ENCODE measurements at regions not wholly inside any gene's neighbourhood (a gene's known extent, or its start where the extent isn't known, plus 50 kb on each side); places are given as distances from the start of the nearest gene placed in this dataset.

GRCh38 chr4:24091639-24092233 lies 201.9 kb upstream of the PPARGC1A start:
- DNase-seq (ENCODE audit: low spot score) (no peak), ATAC-seq (ENCODE audit: insufficient number of reproducible peaks, low FRiP score, low read depth) (no peak)
- H3K9me3 ChIP-seq = no peaks in the 10 kb centered on the region
- H3K4me1 ChIP-seq (ENCODE audit: control insufficient read depth in 1 of 2, low read depth in 2 of 2) = no peaks in the 10 kb centered on the region
- H3K27ac ChIP-seq = no peak overlapping the region
- H3K27me3 ChIP-seq (replicated peaks; ENCODE audit: insufficient read depth) = no peaks in the 10 kb centered on the region
- H3K36me3 ChIP-seq = no peaks in the 10 kb centered on the region
- H3K4me3 ChIP-seq = no peak overlapping the region
- no peak for TF ChIP-seq CTCF (IDR thresholded peaks at IDR 0.05)

GRCh38 chr4:24089851-24090534 lies 200.1 kb upstream of the PPARGC1A start:
- ATAC-seq (ENCODE audit: insufficient number of reproducible peaks, low FRiP score, low read depth) (no peak), DNase-seq (ENCODE audit: low spot score) (no peak)
- H3K36me3 ChIP-seq = no peaks in the 10 kb centered on the region
- H3K27me3 ChIP-seq (replicated peaks; ENCODE audit: insufficient read depth) = no peaks in the 10 kb centered on the region
- H3K4me1 ChIP-seq (ENCODE audit: control insufficient read depth in 1 of 2, low read depth in 2 of 2) = no peaks in the 10 kb centered on the region
- TF ChIP-seq CTCF (IDR thresholded peaks at IDR 0.05) = no peak
- no peaks in the 10 kb centered on the region for H3K9me3 ChIP-seq
- no peak overlapping the region for H3K4me3 ChIP-seq
- H3K27ac ChIP-seq = no peak overlapping the region

GRCh38 chr4:24080871-24081270 lies 191.0 kb upstream of the PPARGC1A start:
- DNase-seq (ENCODE audit: low spot score) (no peak), ATAC-seq (ENCODE audit: insufficient number of reproducible peaks, low FRiP score, low read depth) (no peak)
- no peak overlapping the region for H3K27ac ChIP-seq
- H3K36me3 ChIP-seq = no peaks in the 10 kb centered on the region
- H3K4me1 ChIP-seq (ENCODE audit: control insufficient read depth in 1 of 2, low read depth in 2 of 2) = no peaks in the 10 kb centered on the region
- H3K27me3 ChIP-seq (replicated peaks; ENCODE audit: insufficient read depth) = no peaks in the 10 kb centered on the region
- TF ChIP-seq CTCF (IDR thresholded peaks at IDR 0.05) = no peak
- no peaks in the 10 kb centered on the region for H3K9me3 ChIP-seq
- no peak overlapping the region for H3K4me3 ChIP-seq

GRCh38 chr4:24078347-24078962 lies 188.6 kb upstream of the PPARGC1A start:
- no peak for DNase-seq (ENCODE audit: low spot score)
- ATAC-seq (ENCODE audit: insufficient number of reproducible peaks, low FRiP score, low read depth) = no peak
- no peaks in the 10 kb centered on the region for H3K4me1 ChIP-seq (ENCODE audit: control insufficient read depth in 1 of 2, low read depth in 2 of 2)
- H3K27me3 ChIP-seq (replicated peaks; ENCODE audit: insufficient read depth) = no peaks in the 10 kb centered on the region
- H3K4me3 ChIP-seq = no peak overlapping the region
- TF ChIP-seq CTCF (IDR thresholded peaks at IDR 0.05) = no peak
- no peaks in the 10 kb centered on the region for H3K9me3 ChIP-seq
- H3K27ac ChIP-seq = no peak overlapping the region
- H3K36me3 ChIP-seq = no peaks in the 10 kb centered on the region

- DNase-seq (ENCODE audit: low spot score) = no peak
- no peak overlapping the region for H3K27ac ChIP-seq
- ATAC-seq (ENCODE audit: insufficient number of reproducible peaks, low FRiP score, low read depth) = no peak
Observed at GRCh38 chr4:24076811-24077210, 187.0 kb upstream of the PPARGC1A start.

More at GRCh38 chr4:24076811-24077210, 187.0 kb upstream of the PPARGC1A start:
- no peak for TF ChIP-seq CTCF (IDR thresholded peaks at IDR 0.05)
- no peaks in the 10 kb centered on the region for H3K4me1 ChIP-seq (ENCODE audit: control insufficient read depth in 1 of 2, low read depth in 2 of 2)
- H3K36me3 ChIP-seq = no peaks in the 10 kb centered on the region
- no peaks in the 10 kb centered on the region for H3K27me3 ChIP-seq (replicated peaks; ENCODE audit: insufficient read depth)
- no peaks in the 10 kb centered on the region for H3K9me3 ChIP-seq
- H3K4me3 ChIP-seq = no peak overlapping the region

Measured in thoracic aorta (tissue), 2 donors.